Duodenal mucosa (tissue), 2 donors: ENCODE measurements at regions not wholly inside any gene's neighbourhood (a gene's known extent, or its start where the extent isn't known, plus 50 kb on each side); places are given as distances from the start of the nearest gene placed in this dataset.

Source experiments
- H3K27ac ChIP-seq: one replicate; pipeline ENCODE4 v1.7.0; 2013; ENCODE audit warnings: low read depth, low read length
- H3K27me3 ChIP-seq, 2 donors: one replicate each; pipeline ENCODE4 v1.7.0; 2013; ENCODE audit warnings: low read length in 2 of 2, control low read depth in 1 of 2; ENCODE audit not compliant: insufficient read depth in 2 of 2, control insufficient read depth in 1 of 2
- H3K36me3 ChIP-seq, 2 donors: one replicate each; pipeline ENCODE4 v1.7.0; 2013; ENCODE audit warnings: low read length in 2 of 2, control low read depth in 1 of 2; ENCODE audit not compliant: insufficient read depth in 2 of 2, control insufficient read depth in 1 of 2
- H3K4me1 ChIP-seq, 2 donors: one replicate each; pipeline ENCODE4 v1.7.0; 2013; ENCODE audit warnings: low read length in 2 of 2, control low read depth in 1 of 2; ENCODE audit not compliant: insufficient read depth in 2 of 2, control insufficient read depth in 1 of 2
- H3K4me3 ChIP-seq, 2 donors: one replicate each; pipeline ENCODE4 v1.7.0; 2013; ENCODE audit warnings: low read length in 2 of 2, low read depth in 1 of 2
- H3K9ac ChIP-seq, 2 donors: one replicate each; pipeline ENCODE4 v1.7.0; 2013; ENCODE audit warnings: low read length in 2 of 2, low read depth in 1 of 2
- H3K9me3 ChIP-seq, 2 donors: one replicate each; pipeline ENCODE4 v1.7.0; 2013; ENCODE audit warnings: low read length in 2 of 2, control low read depth in 1 of 2; ENCODE audit not compliant: control insufficient read depth in 1 of 2

DNA sequence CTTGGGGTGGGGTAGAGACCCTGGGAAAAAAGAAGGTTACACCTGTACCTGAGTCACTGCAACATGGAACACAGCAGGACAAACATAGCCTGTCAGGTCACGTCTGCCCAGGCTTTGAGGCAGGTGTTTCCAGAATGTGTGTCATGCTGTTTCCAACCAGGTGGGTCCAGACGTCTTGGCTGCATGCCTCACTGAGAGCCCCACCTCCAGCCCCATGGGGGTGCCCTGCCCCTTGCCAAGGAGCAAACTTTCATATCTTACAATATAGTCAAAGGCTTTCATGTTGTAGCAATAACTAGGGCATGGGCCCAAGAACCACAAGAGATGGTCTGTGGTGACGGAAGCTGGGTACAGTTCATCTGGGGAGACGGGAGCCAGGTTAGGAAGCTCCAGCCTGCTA is 499.7 kb downstream of the BCL11A start:
- Histone ChIP-seq H3K27ac (no peak overlapping the region), H3K27me3 (no peaks in the 10 kb centered on the region), H3K9ac (no peak overlapping the region), H3K4me1 (peaks cover 15 to 24% of the 10 kb centered on the region in 2 donors), H3K36me3 (no peaks in the 10 kb centered on the region), H3K9me3 (no peaks in the 10 kb centered on the region), H3K4me3 (no peak overlapping the region)

- H3K9ac ChIP-seq: no peak overlapping the region
- H3K27ac ChIP-seq: no peak overlapping the region
- H3K36me3 ChIP-seq: no peaks in the 10 kb centered on the region
- H3K9me3 ChIP-seq: no peaks in the 10 kb centered on the region
- H3K27me3 ChIP-seq: no peaks in the 10 kb centered on the region
- no peak overlapping the region for H3K4me3 ChIP-seq
- peaks cover 15 to 24% of the 10 kb centered on the region in 2 donors for H3K4me1 ChIP-seq
These were observed 500.9 kb downstream of the BCL11A start for GRCh38 chr2:60052601-60053000.

- H3K4me3 ChIP-seq: no peak overlapping the region
- H3K27ac ChIP-seq: no peak overlapping the region
- H3K9ac ChIP-seq: no peak overlapping the region
- H3K4me1 ChIP-seq: peaks cover 15 to 24% of the 10 kb centered on the region in 2 donors
- no peaks in the 10 kb centered on the region for H3K36me3 ChIP-seq
- no peaks in the 10 kb centered on the region for H3K27me3 ChIP-seq
- H3K9me3 ChIP-seq: no peaks in the 10 kb centered on the region
These were observed 501.5 kb downstream of the BCL11A start for GRCh38 chr2:60051991-60052390.

DNA sequence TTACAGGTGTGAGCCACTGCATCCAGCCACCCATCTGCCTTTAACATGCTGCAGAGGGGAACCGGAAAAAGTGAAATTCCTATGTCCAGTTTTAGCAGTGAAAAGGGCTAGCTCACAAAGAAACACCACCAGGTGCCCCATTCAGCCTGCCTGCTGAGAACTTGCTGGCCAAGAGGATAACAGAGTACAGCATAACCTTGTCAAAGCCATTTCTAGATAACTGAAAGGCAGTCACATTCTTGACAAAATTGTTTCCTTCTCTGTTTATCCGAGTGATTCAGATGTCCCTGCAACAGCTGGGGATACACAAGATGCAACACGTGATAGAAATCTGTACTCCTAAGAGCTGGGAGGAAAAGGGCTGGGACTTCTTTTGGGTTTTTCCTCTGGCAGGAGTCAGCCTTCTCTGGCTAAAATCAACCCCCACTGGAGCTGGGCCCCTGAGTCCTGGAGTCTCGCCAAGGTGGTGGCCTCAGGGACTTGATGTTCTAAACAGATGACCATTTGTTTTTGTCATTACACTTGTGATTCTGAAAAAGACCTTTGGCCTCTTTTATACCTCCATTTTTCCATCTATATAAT is 505.4 kb downstream of the BCL11A start:
- Histone ChIP-seq H3K27me3 (no peaks in the 10 kb centered on the region), H3K9me3 (no peaks in the 10 kb centered on the region), H3K9ac (no peak overlapping the region), H3K27ac (no peak overlapping the region), H3K36me3 (no peaks in the 10 kb centered on the region), H3K4me1 (peaks cover 4 to 17% of the 10 kb centered on the region in 2 donors), H3K4me3 (no peak overlapping the region)

GRCh38 chr2:60047347-60047746 is 506.1 kb downstream of the BCL11A start:
- Histone ChIP-seq H3K9me3 (no peaks in the 10 kb centered on the region), H3K36me3 (no peaks in the 10 kb centered on the region), H3K4me3 (no peak overlapping the region), H3K4me1 (peaks cover 4 to 12% of the 10 kb centered on the region in 2 donors), H3K9ac (no peak overlapping the region), H3K27me3 (no peaks in the 10 kb centered on the region), H3K27ac (no peak overlapping the region)

DNA sequence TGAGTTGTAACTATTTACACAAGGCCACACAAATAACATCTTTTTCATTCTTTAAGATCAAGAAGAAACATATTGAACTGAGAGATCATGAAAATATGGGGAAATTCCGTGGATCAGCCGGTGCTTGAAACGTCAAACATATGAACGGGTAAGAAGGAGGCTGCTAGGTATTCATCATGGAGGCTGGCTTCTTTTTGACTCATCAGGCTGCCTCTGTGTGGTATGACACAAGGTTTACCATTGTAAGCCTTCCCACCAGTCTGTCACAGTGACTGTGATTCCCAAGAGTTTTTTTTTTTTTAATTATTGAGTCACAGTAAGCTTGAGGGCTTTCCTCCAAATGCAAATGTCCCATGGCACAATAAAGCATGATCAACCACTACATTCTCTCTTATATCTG is 506.9 kb downstream of the BCL11A start:
- Histone ChIP-seq H3K36me3 (no peaks in the 10 kb centered on the region), H3K27ac (no peak overlapping the region), H3K4me3 (no peak overlapping the region), H3K4me1 (peaks cover 4 to 12% of the 10 kb centered on the region in 2 donors), H3K9me3 (no peaks in the 10 kb centered on the region), H3K27me3 (no peaks in the 10 kb centered on the region), H3K9ac (no peak overlapping the region)

DNA sequence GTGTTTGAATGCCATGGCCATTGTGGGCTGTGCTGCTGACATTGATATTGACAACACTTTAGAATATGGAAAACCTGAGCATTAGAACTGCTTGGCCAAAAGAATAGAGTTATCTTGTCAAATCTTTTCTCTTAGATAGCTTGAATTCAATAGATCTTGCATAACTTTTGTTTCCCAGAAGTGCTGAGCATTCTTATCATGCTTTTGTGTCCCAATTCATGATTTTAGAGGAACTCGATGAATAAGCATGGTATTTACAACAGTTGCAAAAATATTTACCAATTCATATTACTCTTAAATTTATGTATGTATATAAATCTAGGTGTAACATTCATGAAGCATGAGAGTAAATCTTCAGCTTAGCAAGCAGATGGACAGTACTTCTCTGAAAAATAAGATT is 508.0 kb downstream of the BCL11A start:
- Histone ChIP-seq H3K36me3 (no peaks in the 10 kb centered on the region), H3K9ac (no peak overlapping the region), H3K4me1 (peaks cover 4 to 12% of the 10 kb centered on the region in 2 donors), H3K9me3 (no peaks in the 10 kb centered on the region), H3K4me3 (no peak overlapping the region), H3K27ac (no peak overlapping the region), H3K27me3 (no peaks in the 10 kb centered on the region)

GRCh38 chr2:60044484-60044883 is 509.0 kb downstream of the BCL11A start:
- no peaks in the 10 kb centered on the region for H3K27me3 ChIP-seq
- no peaks in the 10 kb centered on the region for H3K36me3 ChIP-seq

DNA sequence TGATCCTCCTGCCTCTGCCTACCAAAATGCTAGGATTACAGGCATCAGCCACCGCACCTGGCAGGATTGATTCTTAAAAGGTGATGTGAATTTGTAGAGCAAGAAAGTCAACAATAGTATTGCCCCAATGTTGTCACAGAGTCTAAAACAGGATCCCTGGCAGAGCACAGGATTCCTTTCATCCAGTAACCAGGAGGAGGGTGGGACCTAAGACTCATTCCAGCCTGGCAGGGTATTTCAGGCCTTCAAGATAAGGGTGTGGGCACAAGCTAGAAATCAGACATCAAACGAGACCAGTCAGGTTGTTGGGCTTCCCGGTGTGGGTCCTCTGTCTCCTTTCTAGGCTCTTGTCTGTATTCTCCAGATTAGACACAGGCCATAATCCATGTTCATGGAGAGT is 511.4 kb downstream of the BCL11A start:
- Histone ChIP-seq H3K4me1 (peaks cover 4 to 12% of the 10 kb centered on the region in 2 donors), H3K9ac (no peak overlapping the region), H3K9me3 (no peaks in the 10 kb centered on the region), H3K4me3 (no peak overlapping the region), H3K36me3 (no peaks in the 10 kb centered on the region), H3K27ac (no peak overlapping the region), H3K27me3 (no peaks in the 10 kb centered on the region)

More at GRCh38 chr2:60044484-60044883, 509.0 kb downstream of the BCL11A start:
- no peak overlapping the region for H3K4me3 ChIP-seq
- peaks cover 4 to 12% of the 10 kb centered on the region in 2 donors for H3K4me1 ChIP-seq
- no peak overlapping the region for H3K27ac ChIP-seq
- no peak overlapping the region for H3K9ac ChIP-seq
- H3K9me3 ChIP-seq: no peaks in the 10 kb centered on the region

DNA sequence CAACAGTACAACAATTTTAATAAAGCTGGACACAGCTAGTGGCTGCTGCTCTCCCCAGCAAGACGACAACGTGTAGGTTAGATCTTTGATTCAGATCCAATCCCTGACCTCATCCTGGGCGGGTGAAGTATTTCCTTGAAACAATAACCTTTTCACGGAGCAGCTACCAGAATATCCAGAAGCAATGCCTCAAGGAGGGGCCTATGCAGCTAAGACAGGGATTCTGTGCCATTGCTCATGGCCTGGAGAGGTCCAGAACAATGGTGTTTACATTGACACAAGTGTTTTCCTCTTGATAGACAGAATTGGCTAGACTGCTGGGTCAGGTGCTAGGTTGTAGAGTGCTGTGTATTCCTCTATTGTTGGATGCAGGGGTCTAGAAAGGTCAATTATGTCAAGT is 520.1 kb downstream of the BCL11A start:
- Histone ChIP-seq H3K27ac (no peak overlapping the region), H3K9ac (no peak overlapping the region), H3K4me1 (no peaks in the 10 kb centered on the region), H3K4me3 (no peak overlapping the region), H3K36me3 (no peaks in the 10 kb centered on the region), H3K9me3 (peaks cover 3 to 7% of the 10 kb centered on the region in 2 donors), H3K27me3 (no peaks in the 10 kb centered on the region)

DNA sequence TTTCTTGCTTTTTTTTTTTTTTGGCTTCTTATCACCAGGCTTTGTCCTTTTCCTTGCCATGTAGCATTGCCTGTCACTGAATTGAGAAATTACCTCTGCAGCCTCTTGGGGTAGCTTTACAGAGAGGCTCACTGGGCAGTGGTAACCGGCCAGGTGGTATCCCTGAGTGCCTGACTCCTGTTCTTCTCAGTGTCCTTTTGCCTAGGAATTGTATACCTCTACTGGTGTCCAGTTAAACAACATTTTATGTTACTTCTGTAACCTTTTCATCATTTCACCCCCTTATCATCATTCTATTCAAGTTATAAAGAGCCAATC is 523.9 kb downstream of the BCL11A start:
- Histone ChIP-seq H3K9me3 (peaks cover 0 to under 1% of the 10 kb centered on the region in 2 donors), H3K27me3 (no peaks in the 10 kb centered on the region), H3K4me3 (no peak overlapping the region), H3K4me1 (no peaks in the 10 kb centered on the region), H3K36me3 (no peaks in the 10 kb centered on the region), H3K9ac (no peak overlapping the region), H3K27ac (no peak overlapping the region)
